Right kidney (tissue), 1 donor: ENCODE measurements at regions not wholly inside any gene's neighbourhood (a gene's known extent, or its start where the extent isn't known, plus 50 kb on each side); places are given as distances from the start of the nearest gene placed in this dataset.
"Not testable (repeated sequence)": the region's sequence is repeated elsewhere in the genome, so short reads cannot be mapped to it uniquely, and the experiment has no call there.

Experiments
- DNase-seq: peaks from one replicate; pipeline ENCODE4 v3.0.0-alpha.2; 2016

DNA sequence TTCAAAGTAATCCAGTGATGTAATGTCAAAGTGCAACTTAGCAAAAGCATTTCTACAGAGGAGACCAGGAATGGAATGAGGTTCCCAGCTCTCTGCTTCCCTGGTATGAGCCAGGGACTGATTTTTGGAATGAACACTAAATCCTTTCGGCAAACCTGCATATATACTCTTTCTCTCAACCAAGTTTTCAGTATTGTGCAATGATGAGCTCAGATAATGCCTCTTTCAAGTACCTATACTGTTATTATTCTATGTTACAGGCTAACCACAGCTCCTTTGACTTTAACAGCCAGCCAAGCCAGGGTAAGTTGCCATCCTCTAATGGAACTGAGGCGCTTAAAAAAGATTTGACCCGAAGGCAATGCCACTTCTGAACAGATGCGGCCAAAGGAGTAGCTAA lies 104.9 kb upstream of the FSCB start:
- no peak for DNase-seq

DNA sequence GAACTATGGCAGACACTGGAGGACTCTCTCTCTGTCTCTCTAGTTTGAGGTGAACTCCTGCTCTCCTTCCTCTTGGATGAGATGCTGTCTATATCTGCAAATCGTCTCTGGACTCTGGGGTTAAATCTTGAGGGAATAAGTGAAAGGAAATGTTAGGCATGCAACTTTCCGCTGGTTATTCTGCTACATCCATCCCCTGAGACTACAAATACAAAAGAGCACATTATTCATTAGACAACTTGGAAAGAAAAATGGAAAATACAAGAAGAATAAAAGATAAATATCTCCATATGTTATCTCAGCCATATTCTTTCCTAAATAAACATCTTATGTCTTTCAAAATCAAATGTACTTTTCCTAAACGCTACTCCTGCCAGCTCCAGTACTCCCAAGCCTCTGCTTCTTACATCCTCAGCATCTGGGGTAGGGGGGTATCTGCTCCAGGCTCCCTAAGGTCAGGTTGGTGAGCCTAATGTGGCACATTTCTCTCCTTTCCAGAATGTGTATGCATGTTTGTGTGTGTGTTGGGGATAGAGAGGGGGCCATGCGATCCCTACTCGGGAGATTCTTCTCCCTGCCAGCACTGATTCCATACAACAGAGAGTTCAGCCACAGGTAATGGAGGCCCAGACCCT lies 102.9 kb upstream of the FSCB start:
- DNase-seq = no peak

DNA sequence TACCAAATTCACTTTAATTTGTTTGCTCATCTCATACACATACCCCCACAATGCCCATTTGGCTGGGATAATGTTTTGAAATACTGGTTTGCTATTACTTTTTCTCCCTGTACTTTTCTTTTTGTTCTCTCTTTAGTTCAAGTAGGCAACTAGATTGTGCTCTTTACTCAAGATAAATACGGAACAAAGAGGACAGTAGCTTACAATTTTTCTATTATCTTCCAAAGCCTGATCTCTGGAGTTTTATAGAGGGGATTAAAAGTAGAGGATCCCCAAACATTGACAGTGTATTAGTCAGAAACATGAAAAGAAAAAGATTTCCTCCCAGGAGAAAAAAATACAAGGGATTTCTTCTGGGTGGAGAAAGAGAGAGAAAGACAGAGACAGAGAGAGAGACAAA lies 102.1 kb upstream of the FSCB start:
- DNase-seq = no peak

DNA sequence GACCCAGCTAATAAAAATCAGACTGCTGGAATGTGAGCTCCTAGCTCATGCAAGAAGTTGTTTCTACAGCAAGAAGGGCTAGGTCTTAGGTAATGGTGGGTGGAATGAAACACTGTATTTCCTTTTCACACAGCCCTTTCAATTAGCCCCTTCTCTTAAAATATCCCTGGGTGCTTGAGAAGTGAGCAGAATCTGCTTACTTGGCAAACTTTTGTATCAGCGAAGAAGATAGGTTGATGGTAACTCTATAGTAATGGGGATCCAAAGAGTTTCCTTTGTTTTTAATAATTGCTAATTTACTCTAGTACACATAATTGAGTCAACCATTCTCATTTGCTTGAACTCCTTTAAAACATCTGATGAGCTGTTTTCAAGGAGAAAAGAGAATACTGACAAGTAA lies 100.6 kb upstream of the FSCB start:
- no peak for DNase-seq

DNA sequence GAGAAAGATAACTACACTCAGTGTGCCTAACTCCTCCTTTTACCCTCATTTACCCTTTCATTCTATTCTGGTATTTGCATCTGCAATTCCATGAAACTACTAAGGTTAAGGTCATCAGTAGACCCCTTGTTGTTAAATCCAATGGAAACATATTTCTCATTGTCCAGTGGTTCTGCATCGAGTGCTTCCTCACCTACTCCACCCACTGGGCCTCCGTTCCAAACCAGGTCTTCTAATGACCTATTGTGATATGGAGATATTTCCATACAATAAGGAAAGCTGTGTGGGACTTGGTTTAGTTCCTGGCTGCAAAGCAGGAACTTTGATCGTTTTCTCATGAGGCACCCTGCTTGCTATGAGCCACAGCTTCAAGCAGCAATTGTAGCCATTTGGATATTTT lies 99.5 kb upstream of the FSCB start:
- DNase-seq = no peak

DNA sequence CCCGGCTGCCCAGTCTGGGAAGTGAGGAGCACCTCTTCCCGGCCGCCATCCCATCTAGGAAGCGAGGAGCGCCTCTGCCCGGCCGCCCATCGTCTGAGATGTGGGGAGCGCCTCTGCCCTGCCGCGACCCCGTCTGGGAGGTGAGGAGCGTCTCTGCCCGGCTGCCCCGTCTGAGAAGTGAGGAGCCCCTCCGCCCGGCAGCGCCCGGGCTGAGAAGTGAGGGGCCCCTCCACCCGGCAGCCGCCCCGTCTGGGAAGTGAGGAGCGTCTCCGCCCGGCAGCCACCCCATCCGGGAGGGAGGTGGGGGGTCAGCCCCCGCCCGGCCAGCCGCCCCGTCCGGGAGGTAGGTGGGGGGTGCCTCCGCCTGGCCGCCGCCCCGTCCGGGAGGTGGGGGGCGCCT lies 94.2 kb upstream of the FSCB start:
- not testable (repeated sequence) for DNase-seq

DNA sequence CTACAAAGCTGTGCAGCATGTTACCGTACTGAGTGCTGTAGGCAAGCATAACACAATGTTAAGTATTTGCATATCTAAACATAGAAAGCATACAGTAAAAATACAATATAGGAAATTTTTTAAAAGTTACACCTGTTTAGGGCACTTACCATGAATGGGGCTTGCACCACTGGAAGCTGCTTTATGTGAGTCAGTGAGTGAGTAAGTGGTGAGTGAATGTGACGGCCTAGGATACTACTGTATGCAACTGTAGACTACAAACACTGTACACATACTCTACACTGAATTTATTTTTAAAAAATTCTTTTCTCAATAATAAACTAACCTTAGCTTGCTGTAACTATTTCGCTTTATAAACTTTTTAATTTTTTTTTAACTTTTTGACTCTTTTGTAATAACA lies 82.1 kb upstream of the FSCB start:
- no peak for DNase-seq

DNA sequence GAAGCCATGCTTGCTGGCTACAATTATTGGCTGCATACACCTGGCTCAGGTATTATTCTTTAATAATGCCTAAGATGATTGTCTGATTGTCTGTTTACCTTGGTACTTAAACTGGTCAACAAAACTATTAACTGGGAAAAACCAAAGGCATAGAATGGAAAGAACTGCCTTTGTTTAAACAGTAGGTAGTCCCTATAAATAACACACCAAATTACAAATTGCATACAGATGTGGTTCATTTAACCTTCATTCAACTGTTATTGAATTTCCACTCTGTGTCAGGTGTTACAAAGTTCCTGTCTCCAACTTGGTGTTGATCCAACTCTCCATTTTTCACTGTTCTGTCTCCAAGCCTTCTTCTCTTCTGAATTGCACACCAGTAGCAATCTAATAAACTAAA lies 79.8 kb upstream of the FSCB start:
- DNase-seq = no peak

DNA sequence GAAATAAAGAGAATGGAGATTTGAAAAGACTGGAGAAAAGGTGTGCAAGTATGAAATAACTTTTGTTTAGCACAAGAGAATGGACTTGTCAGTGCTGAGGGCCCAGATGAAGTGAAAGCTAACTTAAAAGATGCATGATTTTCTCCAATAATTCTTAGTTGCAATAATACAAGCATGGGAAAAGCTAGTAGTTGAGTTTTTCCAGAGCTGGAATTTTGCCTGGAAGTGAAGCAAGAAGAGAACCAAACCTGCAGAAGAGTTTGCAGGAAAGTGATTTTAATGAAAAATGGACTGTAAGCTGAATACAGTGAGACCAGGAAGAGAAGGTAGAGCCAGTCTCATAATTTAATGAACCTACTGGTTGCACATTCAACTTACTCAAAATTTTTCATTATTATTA lies 69.3 kb upstream of the FSCB start:
- DNase-seq = no peak

DNA sequence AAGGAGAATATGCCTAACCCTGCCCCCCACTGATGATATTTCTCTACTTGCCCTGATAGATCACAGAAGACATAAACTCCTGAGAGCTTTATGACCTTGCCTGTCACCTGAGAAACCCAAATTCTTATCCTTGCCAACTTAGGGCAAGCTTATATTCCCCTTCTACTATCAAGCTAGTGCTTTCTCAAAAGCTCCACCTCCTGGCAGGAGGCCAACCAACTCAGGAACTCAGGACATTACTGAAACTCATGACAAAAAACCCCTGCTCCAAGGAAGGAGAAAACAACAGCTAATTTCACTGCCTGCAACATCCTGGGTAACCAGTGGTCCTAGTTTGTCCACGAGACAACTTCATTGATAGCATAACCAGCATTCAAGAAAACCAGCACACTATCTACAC lies 60.9 kb upstream of the FSCB start:
- DNase-seq = no peak

DNA sequence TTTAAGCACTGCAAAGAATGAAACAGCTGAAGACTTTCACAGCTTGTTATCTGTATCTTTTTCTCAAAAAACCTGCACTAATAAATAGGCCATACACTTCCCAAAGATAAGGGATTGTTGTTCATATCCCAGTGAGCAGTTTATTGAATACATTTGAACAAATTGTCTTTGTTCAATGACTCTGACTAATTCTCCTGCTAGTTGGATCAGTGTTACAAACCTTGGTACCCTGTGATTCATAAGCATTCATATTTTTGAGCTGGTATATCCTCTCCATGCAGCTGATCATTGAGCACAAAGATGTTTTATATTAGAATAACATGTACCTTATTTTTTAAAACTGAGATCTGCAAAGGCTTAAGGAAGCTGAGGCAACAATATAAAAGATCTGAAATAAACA lies 58.9 kb upstream of the FSCB start:
- DNase-seq = no peak

DNA sequence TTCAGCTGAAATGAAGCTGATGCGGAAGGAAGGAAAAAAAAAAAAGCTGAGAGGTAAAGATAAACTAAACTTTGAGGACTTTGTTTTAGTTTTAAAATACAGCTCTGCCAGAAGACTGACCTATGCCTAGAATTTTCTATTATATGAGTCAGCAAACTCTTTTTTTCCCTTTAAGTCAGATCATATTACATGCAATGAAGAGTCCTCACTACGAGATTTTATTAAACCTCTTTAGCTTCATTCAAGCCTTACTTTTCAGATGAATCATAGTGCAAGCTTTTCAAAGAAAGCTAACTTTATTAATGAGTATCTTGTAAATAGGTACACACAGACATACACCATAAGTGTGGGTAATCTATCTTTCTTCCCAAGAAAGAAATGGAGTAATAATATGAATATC lies 57.8 kb upstream of the FSCB start:
- no peak for DNase-seq
